Activated B cell treated with CpG ODN at 0.5 μM for 24 hours (primary cell): ENCODE measurements at regions not wholly inside any gene's neighbourhood (a gene's known extent, or its start where the extent isn't known, plus 50 kb on each side); places are given as distances from the start of the nearest gene placed in this dataset.

Experiments used
- ATAC-seq: fragments of 200-7000 bp; cut with Tn5 transposase; one replicate; pipeline ENCODE4 v1.10.0; 2021; ENCODE audit warnings: low read depth, mild to moderate bottlenecking, moderate library complexity
- CTCF ChIA-PET: fragments of 350-600 bp; sonication (Branson Sonifier 250); formaldehyde crosslinking; loops from one replicate; lab custom pipeline; 2021; ENCODE audit warnings: antibody characterized with exemption; lab: Charles Lee
- POLR2A ChIA-PET: fragments of 350-600 bp; sonication (Branson Sonifier 250); formaldehyde crosslinking; loops from one replicate; lab custom pipeline; 2021; ENCODE audit warnings: antibody characterized with exemption; lab: Charles Lee
- DNase-seq: peaks from one replicate; pipeline ENCODE4 v3.0.0; 2022
- H3K27ac Mint-ChIP-seq: one replicate; pipeline ENCODE4 v1.8.0; 2020; ENCODE audit warnings: mixed read lengths
- H3K27me3 Mint-ChIP-seq: one replicate; pipeline ENCODE4 v1.8.0; 2021; ENCODE audit warnings: mixed read lengths
- H3K36me3 Mint-ChIP-seq: one replicate; pipeline ENCODE4 v1.8.0; 2021; ENCODE audit warnings: low read depth, mixed read lengths
- H3K4me1 Mint-ChIP-seq: one replicate; pipeline ENCODE4 v1.8.0; 2021; ENCODE audit warnings: mixed read lengths
- H3K4me3 Mint-ChIP-seq: one replicate; pipeline ENCODE4 v1.8.0; 2020; ENCODE audit warnings: mild to moderate bottlenecking, mixed read lengths
- H3K9me3 Mint-ChIP-seq: one replicate; pipeline ENCODE4 v1.8.0; 2020; ENCODE audit warnings: mixed read lengths
- intact Hi-C: fragments of 100-400 bp; cut with micrococcal nuclease; formaldehyde crosslinking; loops from one replicate; pipeline ENCODE4 v1.15.1; 2024
- TF ChIP-seq, protein P1 (sequence below): fragments of 200-600 bp; IDR thresholded peaks from one replicate; pipeline ENCODE4 v1.8.0; 2022; ENCODE audit warnings: antibody characterized with exemption, mild to moderate bottlenecking

DNA sequence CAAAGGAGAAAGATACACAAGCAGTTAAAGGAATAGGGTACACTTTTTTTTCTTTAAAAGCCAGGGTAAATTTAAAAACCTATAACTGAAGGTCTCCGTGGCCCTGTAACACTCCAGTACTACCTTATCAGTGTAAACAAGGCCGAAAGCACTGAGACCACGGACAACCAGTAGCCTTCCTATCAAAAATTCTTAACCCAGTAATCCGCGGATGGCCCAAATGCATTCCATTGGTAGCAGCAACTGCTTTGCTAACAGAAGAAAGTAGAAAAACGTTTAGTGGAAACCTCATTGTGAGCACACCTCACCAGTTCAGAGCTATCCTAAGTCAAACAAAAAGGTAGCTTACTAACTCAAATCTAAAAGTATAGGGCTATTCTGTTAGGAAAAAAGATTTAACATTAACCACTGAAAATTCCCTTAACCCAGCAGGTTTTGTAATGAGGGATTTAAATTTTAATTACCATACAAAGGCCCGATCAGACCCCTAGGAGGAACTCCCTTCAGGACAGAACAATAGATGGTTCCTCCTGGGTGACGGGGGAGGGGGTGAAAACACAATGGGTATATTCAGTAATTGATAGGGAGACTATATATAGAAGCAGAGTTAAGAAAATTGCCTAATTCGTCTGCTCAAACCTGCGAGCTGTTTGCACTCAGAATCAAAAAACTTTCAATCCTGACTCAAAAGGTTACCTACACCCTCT lies 50.8 kb upstream of the CWC22 start:
- Mint-ChIP-seq H3K27ac (no peak overlapping the region), H3K36me3 (no peaks in the 10 kb centered on the region), H3K4me1 (no peaks in the 10 kb centered on the region), H3K27me3 (no peaks in the 10 kb centered on the region), H3K9me3 (peaks cover 6% of the 10 kb centered on the region), H3K4me3 (no peak overlapping the region)
- intact Hi-C loops, result no loop called here
- ChIA-PET CTCF (no interaction called here), POLR2A (no interaction called here)
- TF ChIP-seq, protein P1, sequence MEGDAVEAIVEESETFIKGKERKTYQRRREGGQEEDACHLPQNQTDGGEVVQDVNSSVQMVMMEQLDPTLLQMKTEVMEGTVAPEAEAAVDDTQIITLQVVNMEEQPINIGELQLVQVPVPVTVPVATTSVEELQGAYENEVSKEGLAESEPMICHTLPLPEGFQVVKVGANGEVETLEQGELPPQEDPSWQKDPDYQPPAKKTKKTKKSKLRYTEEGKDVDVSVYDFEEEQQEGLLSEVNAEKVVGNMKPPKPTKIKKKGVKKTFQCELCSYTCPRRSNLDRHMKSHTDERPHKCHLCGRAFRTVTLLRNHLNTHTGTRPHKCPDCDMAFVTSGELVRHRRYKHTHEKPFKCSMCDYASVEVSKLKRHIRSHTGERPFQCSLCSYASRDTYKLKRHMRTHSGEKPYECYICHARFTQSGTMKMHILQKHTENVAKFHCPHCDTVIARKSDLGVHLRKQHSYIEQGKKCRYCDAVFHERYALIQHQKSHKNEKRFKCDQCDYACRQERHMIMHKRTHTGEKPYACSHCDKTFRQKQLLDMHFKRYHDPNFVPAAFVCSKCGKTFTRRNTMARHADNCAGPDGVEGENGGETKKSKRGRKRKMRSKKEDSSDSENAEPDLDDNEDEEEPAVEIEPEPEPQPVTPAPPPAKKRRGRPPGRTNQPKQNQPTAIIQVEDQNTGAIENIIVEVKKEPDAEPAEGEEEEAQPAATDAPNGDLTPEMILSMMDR, result no peak
- ATAC-seq (no peak), DNase-seq (no peak)
